ENCODE measurements at regions not wholly inside any gene's neighbourhood (a gene's known extent, or its start where the extent isn't known, plus 50 kb on each side); places are given as distances from the start of the nearest gene placed in this dataset.

- Histone ChIP-seq H3K27ac (no peak overlapping the region), H3K27me3 (no peaks in the 10 kb centered on the region), H3K4me1 (no peaks in the 10 kb centered on the region), H3K9me3 (no peaks in the 10 kb centered on the region), H3K4me3 (no peak overlapping the region), H3K36me3 (no peaks in the 10 kb centered on the region)
- no peak for TF ChIP-seq POLR2A (IDR thresholded peaks at IDR 0.05)
- no peak for TF ChIP-seq CTCF (IDR thresholded peaks at IDR 0.05)
- ATAC-seq (no peak), DNase-seq (no peak)
- intact Hi-C loops (cut with DNase I), result no loop called here
These were observed 275.5 kb downstream of the MBD2 start for GRCh38 chr18:53948991-53949390.

GRCh38 chr18:53947092-53947640 lies 277.3 kb downstream of the MBD2 start:
- Histone ChIP-seq H3K9me3 (no peaks in the 10 kb centered on the region), H3K27me3 (no peaks in the 10 kb centered on the region), H3K4me1 (no peaks in the 10 kb centered on the region), H3K27ac (no peak overlapping the region), H3K36me3 (no peaks in the 10 kb centered on the region), H3K4me3 (no peak overlapping the region)
- 60% methylated on average over 5 of the region's 5 CpGs for WGBS (ENCODE audit: insufficient coverage, low coverage, low lambda C conversion rate, missing lambda C conversion rate)
- no peak for ATAC-seq
- no peak for DNase-seq
- intact Hi-C loops (cut with DNase I), result no loop called here
- TF ChIP-seq POLR2A (IDR thresholded peaks at IDR 0.05), result no peak
- TF ChIP-seq CTCF (IDR thresholded peaks at IDR 0.05), result no peak

- 24% methylated on average over 1 of the region's 1 CpG for WGBS (ENCODE audit: insufficient coverage, low coverage, low lambda C conversion rate, missing lambda C conversion rate)
- no peak for ATAC-seq
- intact Hi-C loops (cut with DNase I), result no loop called here
- Histone ChIP-seq H3K9me3 (no peaks in the 10 kb centered on the region), H3K4me3 (no peak overlapping the region), H3K4me1 (no peaks in the 10 kb centered on the region), H3K27me3 (no peaks in the 10 kb centered on the region), H3K36me3 (no peaks in the 10 kb centered on the region), H3K27ac (no peak overlapping the region)
- DNase-seq, result no peak
- TF ChIP-seq POLR2A (IDR thresholded peaks at IDR 0.05) (no peak), CTCF (IDR thresholded peaks at IDR 0.05) (no peak)
These were observed 277.9 kb downstream of the MBD2 start for GRCh38 chr18:53946594-53946993.

GRCh38 chr18:53944721-53945120 lies 279.7 kb downstream of the MBD2 start:
- no peak overlapping the region for H3K4me3 ChIP-seq
- no peak overlapping the region for H3K27ac ChIP-seq
- H3K27me3 ChIP-seq, result no peaks in the 10 kb centered on the region
- TF ChIP-seq POLR2A (IDR thresholded peaks at IDR 0.05), result no peak
- no peak for TF ChIP-seq CTCF (IDR thresholded peaks at IDR 0.05)
- ATAC-seq, result no peak
- no CpG with 5 or more reads among the region's 4 CpGs for WGBS (ENCODE audit: insufficient coverage, low coverage, low lambda C conversion rate, missing lambda C conversion rate)
- no peaks in the 10 kb centered on the region for H3K9me3 ChIP-seq
- H3K36me3 ChIP-seq, result no peaks in the 10 kb centered on the region
- DNase-seq, result no peak
- intact Hi-C loops (cut with DNase I), result no loop called here
- no peaks in the 10 kb centered on the region for H3K4me1 ChIP-seq

GRCh38 chr18:53943326-53943860 lies 281.1 kb downstream of the MBD2 start:
- no CpG with 5 or more reads among the region's 1 CpG for WGBS (ENCODE audit: insufficient coverage, low coverage, low lambda C conversion rate, missing lambda C conversion rate)
- Histone ChIP-seq H3K36me3 (no peaks in the 10 kb centered on the region), H3K9me3 (no peaks in the 10 kb centered on the region), H3K27me3 (no peaks in the 10 kb centered on the region), H3K4me3 (no peak overlapping the region), H3K4me1 (no peaks in the 10 kb centered on the region), H3K27ac (no peak overlapping the region)
- intact Hi-C loops (cut with DNase I), result no loop called here
- TF ChIP-seq POLR2A (IDR thresholded peaks at IDR 0.05), result no peak
- no peak for TF ChIP-seq CTCF (IDR thresholded peaks at IDR 0.05)
- ATAC-seq (no peak), DNase-seq (no peak)
